OCI-LY1 (cell line): ENCODE measurements at regions not wholly inside any gene's neighbourhood (a gene's known extent, or its start where the extent isn't known, plus 50 kb on each side); places are given as distances from the start of the nearest gene placed in this dataset.

ENCODE experiments used
- H2AFZ ChIP-seq: fragments of 200-600 bp; sonication (generic), shearing (Covaris generic); 2 replicates; pipeline ENCODE4 v1.6.0; 2014; ENCODE audit warnings: antibody characterized with exemption, mild to moderate bottlenecking, low read length
- H3F3A ChIP-seq: fragments of 200-600 bp; sonication (generic), shearing (Covaris generic); 2 replicates; pipeline ENCODE4 v1.6.0; 2014; ENCODE audit warnings: mild to moderate bottlenecking, antibody characterized with exemption, low read length, moderate library complexity; ENCODE audit not compliant: insufficient read depth
- H3K27ac ChIP-seq: fragments of 200-600 bp; sonication (generic); 2 replicates; pipeline ENCODE4 v1.5.1; 2014; ENCODE audit warnings: low read length, mixed run types, mild to moderate bottlenecking, low read depth; ENCODE audit not compliant: poor library complexity, severe bottlenecking
- H3K27me3 ChIP-seq: fragments of 200-600 bp; sonication (generic); 2 replicates; pipeline ENCODE4 v1.6.0; 2014; ENCODE audit warnings: antibody characterized with exemption, mild to moderate bottlenecking, low read length, moderate library complexity; ENCODE audit not compliant: insufficient read depth
- H3K36me3 ChIP-seq: fragments of 200-600 bp; sonication (generic); 2 replicates; pipeline ENCODE4 v1.6.1; 2014; ENCODE audit warnings: mild to moderate bottlenecking, antibody characterized with exemption, low read length, moderate library complexity, mixed read lengths; ENCODE audit not compliant: insufficient read depth
- H3K4me1 ChIP-seq: fragments of 200-600 bp; sonication (generic); 2 replicates; pipeline ENCODE4 v1.5.1; 2014; ENCODE audit warnings: mild to moderate bottlenecking, low read length, moderate library complexity; ENCODE audit not compliant: insufficient read depth, severe bottlenecking
- H3K4me2 ChIP-seq: fragments of 200-600 bp; sonication (generic), shearing (Covaris generic); 2 replicates; pipeline ENCODE4 v1.6.1; 2014; ENCODE audit warnings: low read length
- H3K4me3 ChIP-seq: fragments of 200-600 bp; sonication (generic); 2 replicates; pipeline ENCODE4 v1.5.1; 2014; ENCODE audit warnings: low read length, low read depth, mild to moderate bottlenecking, mixed read lengths; ENCODE audit not compliant: poor library complexity, severe bottlenecking
- H3K79me2 ChIP-seq: fragments of 200-600 bp; shearing (Covaris generic); 2 replicates; pipeline ENCODE4 v1.6.1; 2016; ENCODE audit warnings: mixed run types, low read length, mixed read lengths; ENCODE audit not compliant: insufficient read depth
- H3K9ac ChIP-seq: fragments of 200-600 bp; sonication (generic), shearing (Covaris generic); 2 replicates; pipeline ENCODE4 v1.6.1; 2014; ENCODE audit warnings: mild to moderate bottlenecking, low read length, mixed read lengths
- H3K9me2 ChIP-seq: fragments of 200-600 bp; sonication (generic), shearing (Covaris generic); 2 replicates; pipeline ENCODE4 v1.6.1; 2014; ENCODE audit warnings: low read depth, mild to moderate bottlenecking, low read length, mixed read lengths
- H3K9me3 ChIP-seq: fragments of 200-600 bp; shearing (Covaris generic); 2 replicates; pipeline ENCODE4 v1.6.1; 2014; ENCODE audit warnings: low read length, mixed read lengths
- H4K20me1 ChIP-seq: fragments of 200-600 bp; sonication (generic), shearing (Covaris generic); 2 replicates; pipeline ENCODE4 v1.6.0; 2016; ENCODE audit warnings: mild to moderate bottlenecking, low read length; ENCODE audit not compliant: insufficient read depth
- EZH2 ChIP-seq: fragments of 200-600 bp; sonication (generic), shearing (Covaris generic); IDR thresholded peaks from 2 replicates; pipeline ENCODE4 v1.8.0; 2017; ENCODE audit warnings: borderline replicate concordance, mixed run types, mild to moderate bottlenecking, antibody characterized with exemption, low read length, moderate library complexity, mixed read lengths
- TF ChIP-seq, protein P1 (sequence below): fragments of 200-600 bp; sonication (generic), shearing (Covaris generic); IDR thresholded peaks from 2 replicates; pipeline ENCODE4 v1.5.1; 2017; ENCODE audit warnings: mild to moderate bottlenecking, antibody characterized with exemption, low read length, moderate library complexity, mixed read lengths

DNA sequence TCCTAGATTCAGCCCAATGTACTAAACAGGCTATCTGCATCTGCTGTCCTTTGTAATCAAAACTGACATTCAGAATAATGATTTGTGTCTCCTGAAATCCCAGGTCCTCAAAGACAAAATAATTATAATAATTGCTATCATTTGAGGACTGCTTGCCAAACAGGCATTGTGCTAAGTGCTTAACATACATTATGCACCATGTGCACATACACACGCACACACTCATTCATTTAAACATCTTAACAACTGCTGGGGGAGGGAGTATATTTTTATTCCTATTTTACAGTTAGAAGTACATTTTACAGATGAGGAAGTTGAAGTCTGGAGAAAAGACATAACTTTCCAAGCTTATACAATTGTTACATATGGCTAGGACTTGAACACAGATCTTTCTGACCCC lies 308.0 kb upstream of the ZC3H12C start:
- 0 out of 2 replicates have a peak, but pooled peaks cover 3% of the 10 kb centered on the region for H3K27me3 ChIP-seq
- no peak overlapping the region for H3K27ac ChIP-seq
- no peaks in the 10 kb centered on the region for H4K20me1 ChIP-seq
- no peaks in the 10 kb centered on the region for H3K9me3 ChIP-seq
- no peaks in the 10 kb centered on the region for H3K79me2 ChIP-seq
- no peak overlapping the region for H3K4me2 ChIP-seq
- no peaks in the 10 kb centered on the region for H3K4me1 ChIP-seq
- no peak overlapping the region for H3K9ac ChIP-seq
- no peaks in the 10 kb centered on the region for H3K36me3 ChIP-seq
- TF ChIP-seq EZH2, result no peak
- TF ChIP-seq, protein P1, sequence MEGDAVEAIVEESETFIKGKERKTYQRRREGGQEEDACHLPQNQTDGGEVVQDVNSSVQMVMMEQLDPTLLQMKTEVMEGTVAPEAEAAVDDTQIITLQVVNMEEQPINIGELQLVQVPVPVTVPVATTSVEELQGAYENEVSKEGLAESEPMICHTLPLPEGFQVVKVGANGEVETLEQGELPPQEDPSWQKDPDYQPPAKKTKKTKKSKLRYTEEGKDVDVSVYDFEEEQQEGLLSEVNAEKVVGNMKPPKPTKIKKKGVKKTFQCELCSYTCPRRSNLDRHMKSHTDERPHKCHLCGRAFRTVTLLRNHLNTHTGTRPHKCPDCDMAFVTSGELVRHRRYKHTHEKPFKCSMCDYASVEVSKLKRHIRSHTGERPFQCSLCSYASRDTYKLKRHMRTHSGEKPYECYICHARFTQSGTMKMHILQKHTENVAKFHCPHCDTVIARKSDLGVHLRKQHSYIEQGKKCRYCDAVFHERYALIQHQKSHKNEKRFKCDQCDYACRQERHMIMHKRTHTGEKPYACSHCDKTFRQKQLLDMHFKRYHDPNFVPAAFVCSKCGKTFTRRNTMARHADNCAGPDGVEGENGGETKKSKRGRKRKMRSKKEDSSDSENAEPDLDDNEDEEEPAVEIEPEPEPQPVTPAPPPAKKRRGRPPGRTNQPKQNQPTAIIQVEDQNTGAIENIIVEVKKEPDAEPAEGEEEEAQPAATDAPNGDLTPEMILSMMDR, result no peak
- H3K9me2 ChIP-seq, result no peaks in the 10 kb centered on the region
- no peaks in the 10 kb centered on the region for H3F3A ChIP-seq
- no peak overlapping the region for H2AFZ ChIP-seq
- no peak overlapping the region for H3K4me3 ChIP-seq

DNA sequence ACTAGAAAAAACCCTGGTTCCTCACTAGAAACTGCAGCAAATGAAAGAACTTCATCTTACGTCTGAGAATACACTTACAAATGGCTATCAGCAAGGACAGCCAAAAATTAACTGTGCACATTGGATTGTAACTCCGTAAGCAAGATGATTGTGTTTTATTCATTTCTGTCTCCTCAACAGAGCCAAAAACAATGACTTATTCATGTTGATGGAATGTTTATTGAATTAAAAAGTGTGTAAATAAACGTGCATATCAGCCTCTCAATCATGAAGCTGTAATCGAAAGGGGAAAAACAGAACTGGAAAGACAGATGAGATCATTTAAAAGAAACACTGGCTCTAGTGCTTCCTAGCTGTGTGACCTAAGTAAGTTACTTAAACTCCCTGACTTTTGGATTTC lies 307.5 kb upstream of the ZC3H12C start:
- Histone ChIP-seq H3K4me2 (no peak overlapping the region), H2AFZ (no peak overlapping the region)

DNA sequence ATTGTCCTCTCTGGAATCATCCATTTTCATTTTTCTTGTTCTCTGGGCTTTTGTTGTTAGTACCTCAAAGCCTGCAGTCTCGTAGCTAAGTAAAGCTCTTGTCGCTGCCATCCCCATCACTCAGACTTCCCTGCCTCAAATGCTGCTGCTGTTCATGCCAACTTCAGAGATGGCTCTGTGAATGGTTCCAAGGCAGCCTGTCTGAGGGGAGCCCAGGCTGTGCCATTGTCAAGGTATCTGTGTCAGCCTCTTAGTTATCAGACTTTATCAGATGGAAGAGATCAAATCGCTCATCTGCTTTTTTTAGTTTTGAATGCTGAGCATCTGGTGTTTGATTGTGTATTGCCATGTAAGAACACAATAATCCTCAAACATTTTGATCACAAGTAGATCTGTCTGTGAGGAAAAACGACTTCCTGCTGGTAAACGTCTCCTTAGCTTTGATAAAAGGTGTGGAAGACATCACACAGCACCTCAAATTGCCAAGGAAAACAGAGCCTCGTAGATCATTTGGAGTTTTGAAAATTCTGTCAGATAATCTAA lies 304.2 kb upstream of the ZC3H12C start:
- H3K27ac ChIP-seq, result no peak overlapping the region
- no peaks in the 10 kb centered on the region for H4K20me1 ChIP-seq
- H3K36me3 ChIP-seq, result no peaks in the 10 kb centered on the region
- no peak overlapping the region for H3K4me3 ChIP-seq
- no peak for TF ChIP-seq EZH2
- TF ChIP-seq, protein P1, result no peak
- H3K9me2 ChIP-seq, result no peaks in the 10 kb centered on the region
- H3K9me3 ChIP-seq, result no peaks in the 10 kb centered on the region
- H3K4me2 ChIP-seq, result no peak overlapping the region
- 0 out of 2 replicates have a peak, but pooled peaks cover 3% of the 10 kb centered on the region for H3K27me3 ChIP-seq
- no peak overlapping the region for H3K9ac ChIP-seq
- H2AFZ ChIP-seq, result no peak overlapping the region
- H3K4me1 ChIP-seq, result no peaks in the 10 kb centered on the region
- no peaks in the 10 kb centered on the region for H3K79me2 ChIP-seq
- no peaks in the 10 kb centered on the region for H3F3A ChIP-seq

More for the DNA sequence above, 307.5 kb upstream of the ZC3H12C start:
- Histone ChIP-seq H3K9me3 (no peaks in the 10 kb centered on the region), H3F3A (no peaks in the 10 kb centered on the region), H3K79me2 (no peaks in the 10 kb centered on the region), H3K9ac (no peak overlapping the region), H3K36me3 (no peaks in the 10 kb centered on the region), H3K4me1 (no peaks in the 10 kb centered on the region), H3K27ac (no peak overlapping the region), H4K20me1 (no peaks in the 10 kb centered on the region), H3K4me3 (no peak overlapping the region), H3K27me3 (0 out of 2 replicates have a peak, but pooled peaks cover 3% of the 10 kb centered on the region), H3K9me2 (no peaks in the 10 kb centered on the region)
- TF ChIP-seq, protein P1, result no peak
- TF ChIP-seq EZH2, result no peak
